ENCODE measurements at regions not wholly inside any gene's neighbourhood (a gene's known extent, or its start where the extent isn't known, plus 50 kb on each side); places are given as distances from the start of the nearest gene placed in this dataset.

GRCh38 chr14:46008348-46008747 lies 643.2 kb downstream of the RPL10L start:
- H3K4me3 Mint-ChIP-seq (ENCODE audit: unreplicated experiment): no peak overlapping the region
- no peak for DNase-seq
- H3K36me3 Mint-ChIP-seq (ENCODE audit: unreplicated experiment): no peaks in the 10 kb centered on the region
- no peaks in the 10 kb centered on the region for H3K9me3 Mint-ChIP-seq (ENCODE audit: unreplicated experiment)
- H3K27me3 Mint-ChIP-seq (ENCODE audit: unreplicated experiment): no peaks in the 10 kb centered on the region
- TF ChIP-seq CTCF (IDR thresholded peaks at IDR 0.05; ENCODE audit: partially characterized antibody, unreplicated experiment): no peak
- no peak overlapping the region for H3K27ac Mint-ChIP-seq (ENCODE audit: unreplicated experiment)
- H3K4me1 Mint-ChIP-seq (ENCODE audit: low read depth, unreplicated experiment): no peaks in the 10 kb centered on the region

- Mint-ChIP-seq H3K4me1 (ENCODE audit: low read depth, unreplicated experiment) (no peaks in the 10 kb centered on the region), H3K36me3 (ENCODE audit: unreplicated experiment) (no peaks in the 10 kb centered on the region), H3K27me3 (ENCODE audit: unreplicated experiment) (no peaks in the 10 kb centered on the region), H3K27ac (ENCODE audit: unreplicated experiment) (no peak overlapping the region), H3K9me3 (ENCODE audit: unreplicated experiment) (no peaks in the 10 kb centered on the region), H3K4me3 (ENCODE audit: unreplicated experiment) (no peak overlapping the region)
- no peak for DNase-seq
- no peak for TF ChIP-seq CTCF (IDR thresholded peaks at IDR 0.05; ENCODE audit: partially characterized antibody, unreplicated experiment)
Measured at GRCh38 chr14:45998554-45998953, 653.0 kb downstream of the RPL10L start.

GRCh38 chr14:45990252-45990651 lies 661.3 kb downstream of the RPL10L start:
- H3K27ac Mint-ChIP-seq (ENCODE audit: unreplicated experiment): no peak overlapping the region
- no peak for DNase-seq
- H3K9me3 Mint-ChIP-seq (ENCODE audit: unreplicated experiment): no peaks in the 10 kb centered on the region
- no peaks in the 10 kb centered on the region for H3K36me3 Mint-ChIP-seq (ENCODE audit: unreplicated experiment)
- H3K4me3 Mint-ChIP-seq (ENCODE audit: unreplicated experiment): no peak overlapping the region
- H3K27me3 Mint-ChIP-seq (ENCODE audit: unreplicated experiment): no peaks in the 10 kb centered on the region
- no peaks in the 10 kb centered on the region for H3K4me1 Mint-ChIP-seq (ENCODE audit: low read depth, unreplicated experiment)
- peak; percentile 77 for TF ChIP-seq CTCF (IDR thresholded peaks at IDR 0.05; ENCODE audit: partially characterized antibody, unreplicated experiment)

- H3K27me3 Mint-ChIP-seq (ENCODE audit: unreplicated experiment): no peaks in the 10 kb centered on the region
- no peaks in the 10 kb centered on the region for H3K36me3 Mint-ChIP-seq (ENCODE audit: unreplicated experiment)
- no peaks in the 10 kb centered on the region for H3K9me3 Mint-ChIP-seq (ENCODE audit: unreplicated experiment)
- DNase-seq: no peak
- no peaks in the 10 kb centered on the region for H3K4me1 Mint-ChIP-seq (ENCODE audit: low read depth, unreplicated experiment)
- no peak overlapping the region for H3K4me3 Mint-ChIP-seq (ENCODE audit: unreplicated experiment)
- no peak for TF ChIP-seq CTCF (IDR thresholded peaks at IDR 0.05; ENCODE audit: partially characterized antibody, unreplicated experiment)
- no peak overlapping the region for H3K27ac Mint-ChIP-seq (ENCODE audit: unreplicated experiment)
Measured at GRCh38 chr14:45976001-45976400, 675.6 kb downstream of the RPL10L start.

- TF ChIP-seq CTCF (IDR thresholded peaks at IDR 0.05; ENCODE audit: partially characterized antibody, unreplicated experiment): no peak
- Mint-ChIP-seq H3K27me3 (ENCODE audit: unreplicated experiment) (no peaks in the 10 kb centered on the region), H3K36me3 (ENCODE audit: unreplicated experiment) (no peaks in the 10 kb centered on the region), H3K9me3 (ENCODE audit: unreplicated experiment) (no peaks in the 10 kb centered on the region), H3K4me3 (ENCODE audit: unreplicated experiment) (no peak overlapping the region), H3K27ac (ENCODE audit: unreplicated experiment) (no peak overlapping the region), H3K4me1 (ENCODE audit: low read depth, unreplicated experiment) (no peaks in the 10 kb centered on the region)
- no peak for DNase-seq
Measured at GRCh38 chr14:45972416-45972815, 679.2 kb downstream of the RPL10L start.
